Osteocyte (in vitro differentiated cells): ENCODE measurements at regions not wholly inside any gene's neighbourhood (a gene's known extent, or its start where the extent isn't known, plus 50 kb on each side); places are given as distances from the start of the nearest gene placed in this dataset.

Experiments used
- DNase-seq: peaks from one replicate; pipeline ENCODE4 v3.0.0; 2021; ENCODE audit warnings: mixed read lengths; ENCODE audit not compliant: unreplicated experiment; ENCODE audit errors: extremely low spot score
- H3K27ac Mint-ChIP-seq: one replicate; pipeline ENCODE4 v1.8.0; 2021; ENCODE audit warnings: mild to moderate bottlenecking, mixed read lengths; ENCODE audit not compliant: unreplicated experiment
- H3K27me3 Mint-ChIP-seq: one replicate; pipeline ENCODE4 v1.8.0; 2021; ENCODE audit warnings: mixed read lengths; ENCODE audit not compliant: unreplicated experiment
- H3K36me3 Mint-ChIP-seq: one replicate; pipeline ENCODE4 v1.8.0; 2021; ENCODE audit warnings: mixed read lengths; ENCODE audit not compliant: unreplicated experiment
- H3K4me1 Mint-ChIP-seq: one replicate; pipeline ENCODE4 v1.8.0; 2021; ENCODE audit warnings: mixed read lengths; ENCODE audit not compliant: unreplicated experiment
- H3K4me3 Mint-ChIP-seq: one replicate; pipeline ENCODE4 v1.8.0; 2021; ENCODE audit warnings: mild to moderate bottlenecking, moderate library complexity, mixed read lengths; ENCODE audit not compliant: unreplicated experiment
- H3K9me3 Mint-ChIP-seq: one replicate; pipeline ENCODE4 v1.8.0; 2021; ENCODE audit warnings: mixed read lengths; ENCODE audit not compliant: unreplicated experiment
- TF ChIP-seq, protein P1 (sequence below): fragments of 200-600 bp; sonication (generic); IDR thresholded peaks from 2 replicates; pipeline ENCODE4 v1.5.0; 2021; ENCODE audit warnings: antibody characterized with exemption, mild to moderate bottlenecking, moderate library complexity

DNA sequence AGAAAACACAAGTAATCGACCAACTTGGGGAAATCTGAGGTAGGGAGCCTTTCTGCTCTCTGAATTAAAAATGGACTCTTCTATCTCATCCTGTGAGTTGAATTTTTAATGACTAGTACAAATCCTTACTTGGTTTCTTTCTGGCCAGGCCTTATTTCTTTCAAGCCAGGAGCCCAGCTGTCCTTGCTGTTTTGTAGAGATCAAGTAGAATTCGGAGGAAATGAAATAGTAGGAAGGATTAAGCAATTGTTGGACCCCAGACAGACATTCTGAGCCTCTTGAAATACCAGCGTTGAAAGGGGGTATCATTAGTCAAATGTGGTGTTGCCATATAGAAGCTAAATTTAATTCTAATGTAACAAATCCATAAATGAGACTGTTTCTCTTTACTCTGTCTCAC lies 53.7 kb upstream of the SMIM15 start:
- no peaks in the 10 kb centered on the region for H3K4me1 Mint-ChIP-seq
- peaks cover 5% of the 10 kb centered on the region for H3K9me3 Mint-ChIP-seq
- TF ChIP-seq, protein P1, sequence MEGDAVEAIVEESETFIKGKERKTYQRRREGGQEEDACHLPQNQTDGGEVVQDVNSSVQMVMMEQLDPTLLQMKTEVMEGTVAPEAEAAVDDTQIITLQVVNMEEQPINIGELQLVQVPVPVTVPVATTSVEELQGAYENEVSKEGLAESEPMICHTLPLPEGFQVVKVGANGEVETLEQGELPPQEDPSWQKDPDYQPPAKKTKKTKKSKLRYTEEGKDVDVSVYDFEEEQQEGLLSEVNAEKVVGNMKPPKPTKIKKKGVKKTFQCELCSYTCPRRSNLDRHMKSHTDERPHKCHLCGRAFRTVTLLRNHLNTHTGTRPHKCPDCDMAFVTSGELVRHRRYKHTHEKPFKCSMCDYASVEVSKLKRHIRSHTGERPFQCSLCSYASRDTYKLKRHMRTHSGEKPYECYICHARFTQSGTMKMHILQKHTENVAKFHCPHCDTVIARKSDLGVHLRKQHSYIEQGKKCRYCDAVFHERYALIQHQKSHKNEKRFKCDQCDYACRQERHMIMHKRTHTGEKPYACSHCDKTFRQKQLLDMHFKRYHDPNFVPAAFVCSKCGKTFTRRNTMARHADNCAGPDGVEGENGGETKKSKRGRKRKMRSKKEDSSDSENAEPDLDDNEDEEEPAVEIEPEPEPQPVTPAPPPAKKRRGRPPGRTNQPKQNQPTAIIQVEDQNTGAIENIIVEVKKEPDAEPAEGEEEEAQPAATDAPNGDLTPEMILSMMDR = no peak
- peaks cover 4% of the 10 kb centered on the region for H3K27me3 Mint-ChIP-seq
- no peaks in the 10 kb centered on the region for H3K36me3 Mint-ChIP-seq
- DNase-seq = no peak
- H3K27ac Mint-ChIP-seq = no peak overlapping the region
- no peak overlapping the region for H3K4me3 Mint-ChIP-seq

- Mint-ChIP-seq H3K9me3 (peaks cover 8% of the 10 kb centered on the region), H3K4me1 (no peaks in the 10 kb centered on the region), H3K27ac (no peak overlapping the region), H3K36me3 (peaks cover 2% of the 10 kb centered on the region), H3K27me3 (peaks cover 4% of the 10 kb centered on the region), H3K4me3 (no peak overlapping the region)
- DNase-seq = no peak
- TF ChIP-seq, protein P1 = no peak
Measured at GRCh38 chr5:61216741-61217140, 54.5 kb upstream of the SMIM15 start.

DNA sequence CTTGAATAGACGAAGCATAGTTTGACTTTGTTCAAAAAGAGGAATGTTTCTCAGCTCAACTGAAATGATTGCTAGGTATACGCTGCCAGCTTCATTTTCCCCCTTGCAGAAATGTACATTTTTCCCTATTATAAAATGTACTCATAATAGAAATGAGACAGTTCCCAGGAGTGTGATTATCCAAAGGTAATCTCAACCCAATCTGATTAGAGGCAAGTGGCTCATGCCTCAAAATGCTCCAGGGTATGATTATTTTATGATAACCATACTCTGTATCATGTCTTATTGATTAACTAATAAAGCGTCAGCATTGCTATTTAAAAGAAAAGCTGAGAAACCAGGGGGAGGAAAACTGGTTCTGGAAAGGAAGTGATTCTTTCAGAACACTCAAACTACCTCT lies 54.9 kb upstream of the SMIM15 start:
- Mint-ChIP-seq H3K36me3 (peaks cover 2% of the 10 kb centered on the region), H3K4me1 (no peaks in the 10 kb centered on the region), H3K4me3 (no peak overlapping the region), H3K9me3 (peaks cover 11% of the 10 kb centered on the region), H3K27me3 (peaks cover 4% of the 10 kb centered on the region), H3K27ac (no peak overlapping the region)
- no peak for DNase-seq
- TF ChIP-seq, protein P1 = no peak

DNA sequence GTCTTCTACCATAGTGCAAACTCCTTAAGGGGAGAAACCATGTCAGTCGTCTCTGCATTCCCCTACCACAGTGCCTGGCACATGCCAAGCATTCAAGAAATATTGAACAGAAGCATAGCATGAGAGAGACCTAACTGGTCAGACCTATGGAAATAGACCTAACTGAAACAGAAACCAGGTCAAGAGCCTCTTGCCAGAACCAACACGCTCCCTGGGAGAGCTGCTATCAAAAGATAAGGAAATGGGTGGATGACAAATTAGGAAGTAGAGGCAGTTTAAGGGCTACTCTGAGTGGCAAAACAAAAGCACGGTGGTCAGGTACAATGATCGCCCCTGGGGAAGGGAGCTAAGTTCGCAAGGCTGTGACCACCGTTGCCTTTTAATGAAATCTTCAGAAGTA lies 66.0 kb upstream of the SMIM15 start:
- Mint-ChIP-seq H3K27me3 (no peaks in the 10 kb centered on the region), H3K4me3 (no peak overlapping the region), H3K9me3 (no peaks in the 10 kb centered on the region), H3K36me3 (no peaks in the 10 kb centered on the region), H3K4me1 (peaks cover 8% of the 10 kb centered on the region), H3K27ac (no peak overlapping the region)
- no peak for DNase-seq
- TF ChIP-seq, protein P1 = no peak

DNA sequence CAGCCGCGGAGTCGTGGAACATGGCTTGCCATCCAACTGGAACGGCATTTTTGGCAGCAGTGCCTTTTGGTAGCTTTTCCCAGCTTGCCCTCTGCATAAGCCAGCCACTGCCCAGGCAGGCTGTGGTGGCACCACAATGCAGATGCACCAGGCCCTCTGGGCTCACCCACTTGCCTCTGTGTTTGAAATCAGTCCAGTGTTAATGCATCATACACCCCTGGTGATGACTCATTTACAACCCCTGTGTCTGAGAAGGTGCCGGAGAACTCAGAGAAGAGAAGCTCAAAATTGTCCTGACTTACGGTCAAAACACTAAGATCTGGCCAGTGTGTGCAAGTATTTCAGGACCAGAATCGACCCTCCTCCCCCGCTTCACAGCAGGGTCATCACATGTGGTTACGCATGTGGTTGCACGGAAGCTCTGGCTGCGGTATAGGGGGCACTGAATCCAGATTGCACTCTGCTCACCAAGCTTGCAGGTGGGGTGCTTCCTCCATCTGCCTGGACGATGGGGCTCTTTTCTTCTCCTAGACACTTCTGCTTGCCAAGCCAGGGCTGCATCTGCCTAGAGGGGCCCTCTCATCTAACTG lies 66.5 kb upstream of the SMIM15 start:
- H3K9me3 Mint-ChIP-seq = no peaks in the 10 kb centered on the region
- H3K4me3 Mint-ChIP-seq = no peak overlapping the region
- TF ChIP-seq, protein P1 = no peak
- no peaks in the 10 kb centered on the region for H3K36me3 Mint-ChIP-seq
- H3K4me1 Mint-ChIP-seq = peaks cover 8% of the 10 kb centered on the region
- no peaks in the 10 kb centered on the region for H3K27me3 Mint-ChIP-seq
- DNase-seq = no peak
- H3K27ac Mint-ChIP-seq = no peak overlapping the region
